PC-9 (cell line): ENCODE measurements at regions not wholly inside any gene's neighbourhood (a gene's known extent, or its start where the extent isn't known, plus 50 kb on each side); places are given as distances from the start of the nearest gene placed in this dataset.

ENCODE experiments used
- BruUV-seq: library from RNA; stranded (reverse); fragments of 400-500 nt; replicated peaks from 2 replicates; lab custom pipeline; 2021; lab: Mats Ljungman, UMichigan
- CTCF ChIA-PET: fragments of 300-600 bp; sonication (Branson Sonifier 250); formaldehyde crosslinking; loops from one replicate; lab custom pipeline; 2022; ENCODE audit warnings: antibody characterized with exemption; lab: Charles Lee
- POLR2A ChIA-PET: fragments of 300-600 bp; sonication (Branson Sonifier 250); formaldehyde crosslinking; loops from one replicate; lab custom pipeline; 2022; ENCODE audit warnings: antibody characterized with exemption; ENCODE audit not compliant: unreplicated experiment; lab: Charles Lee
- DNase-seq, 2 experiments: peaks; one replicate each; pipeline versions ENCODE4 v3.0.0 to v3.0.0-alpha.2; 2015 to 2022; ENCODE audit warnings: mixed read lengths in 1 of 2
- H2AFZ ChIP-seq: fragments of 200-600 bp; sonication (generic); 2 replicates; pipeline ENCODE4 v1.8.1; 2017; ENCODE audit warnings: antibody characterized with exemption
- H3F3A ChIP-seq: fragments of 200-600 bp; sonication (generic); 2 replicates; pipeline ENCODE4 v1.8.1; 2017; ENCODE audit warnings: antibody characterized with exemption, mild to moderate bottlenecking, low read depth; ENCODE audit not compliant: insufficient read depth
- H3K27ac ChIP-seq: fragments of 200-600 bp; sonication (generic); 2 replicates; pipeline ENCODE4 v1.6.1; 2016; ENCODE audit warnings: mixed run types
- H3K27me3 ChIP-seq: fragments of 200-600 bp; sonication (generic); 2 replicates; pipeline ENCODE4 v1.6.1; 2016; ENCODE audit warnings: low read depth, mixed run types; ENCODE audit not compliant: insufficient read depth
- H3K36me3 ChIP-seq: fragments of 200-600 bp; sonication (generic); 2 replicates; pipeline ENCODE4 v1.6.1; 2016; ENCODE audit warnings: low read depth, mixed run types
- H3K4me1 ChIP-seq: fragments of 200-600 bp; sonication (generic); replicated peaks from 2 replicates; pipeline ENCODE4 v1.6.1; 2016; ENCODE audit warnings: mixed run types; ENCODE audit not compliant: insufficient read depth
- H3K4me2 ChIP-seq: fragments of 200-600 bp; sonication (generic); 2 replicates; pipeline ENCODE4 v1.6.1; 2017; ENCODE audit warnings: mixed run types
- H3K4me3 ChIP-seq: fragments of 200-600 bp; sonication (generic); 2 replicates; pipeline ENCODE4 v1.6.1; 2016; ENCODE audit warnings: mixed run types
- H3K79me2 ChIP-seq: fragments of 200-600 bp; sonication (generic); 2 replicates; pipeline ENCODE4 v1.6.1; 2017; ENCODE audit warnings: low read depth, mixed run types
- H3K9me2 ChIP-seq: fragments of 200-600 bp; sonication (generic); 2 replicates; pipeline ENCODE4 v1.8.1; 2017; ENCODE audit warnings: mild to moderate bottlenecking; ENCODE audit not compliant: insufficient read depth
- H3K9me3 ChIP-seq: fragments of 200-600 bp; sonication (generic); 2 replicates; pipeline ENCODE4 v1.8.1; 2016; ENCODE audit warnings: low read depth; ENCODE audit not compliant: insufficient read depth
- H4K20me1 ChIP-seq: fragments of 200-600 bp; sonication (generic); 2 replicates; pipeline ENCODE4 v1.8.1; 2017; ENCODE audit not compliant: insufficient read depth
- EZH2 ChIP-seq: fragments of 200-600 bp; sonication (generic); IDR thresholded peaks from 2 replicates; pipeline ENCODE4 v1.8.0; 2017; ENCODE audit warnings: antibody characterized with exemption, low read depth
- intact Hi-C: fragments of 100-400 bp; cut with micrococcal nuclease; formaldehyde crosslinking; loops from one replicate; pipeline ENCODE4 v1.10.0; 2022; ENCODE audit not compliant: unreplicated experiment
- TF ChIP-seq, protein P1 (sequence below): fragments of 200-600 bp; sonication (generic); conservative IDR thresholded peaks from 2 replicates; pipeline ENCODE4 v1.6.1; 2017; ENCODE audit warnings: mixed run types, antibody characterized with exemption, mild to moderate bottlenecking, moderate library complexity

- Histone ChIP-seq H3K4me3 (no peak overlapping the region), H3K36me3 (no peaks in the 10 kb centered on the region), H4K20me1 (no peaks in the 10 kb centered on the region), H3K9me3 (no peaks in the 10 kb centered on the region), H3K79me2 (no peaks in the 10 kb centered on the region), H3K4me1 (no peaks in the 10 kb centered on the region), H3K9me2 (no peaks in the 10 kb centered on the region), H2AFZ (no peak overlapping the region), H3K27ac (no peak overlapping the region), H3K27me3 (no peaks in the 10 kb centered on the region), H3F3A (no peaks in the 10 kb centered on the region; the same call in 1 of the 2 replicates), H3K4me2 (no peak overlapping the region)
- POLR2A ChIA-PET = no interaction called here
- no TSS peak for BruUV-seq
- CTCF ChIA-PET = no interaction called here
- intact Hi-C loops = no loop called here
- TF ChIP-seq, protein P1, sequence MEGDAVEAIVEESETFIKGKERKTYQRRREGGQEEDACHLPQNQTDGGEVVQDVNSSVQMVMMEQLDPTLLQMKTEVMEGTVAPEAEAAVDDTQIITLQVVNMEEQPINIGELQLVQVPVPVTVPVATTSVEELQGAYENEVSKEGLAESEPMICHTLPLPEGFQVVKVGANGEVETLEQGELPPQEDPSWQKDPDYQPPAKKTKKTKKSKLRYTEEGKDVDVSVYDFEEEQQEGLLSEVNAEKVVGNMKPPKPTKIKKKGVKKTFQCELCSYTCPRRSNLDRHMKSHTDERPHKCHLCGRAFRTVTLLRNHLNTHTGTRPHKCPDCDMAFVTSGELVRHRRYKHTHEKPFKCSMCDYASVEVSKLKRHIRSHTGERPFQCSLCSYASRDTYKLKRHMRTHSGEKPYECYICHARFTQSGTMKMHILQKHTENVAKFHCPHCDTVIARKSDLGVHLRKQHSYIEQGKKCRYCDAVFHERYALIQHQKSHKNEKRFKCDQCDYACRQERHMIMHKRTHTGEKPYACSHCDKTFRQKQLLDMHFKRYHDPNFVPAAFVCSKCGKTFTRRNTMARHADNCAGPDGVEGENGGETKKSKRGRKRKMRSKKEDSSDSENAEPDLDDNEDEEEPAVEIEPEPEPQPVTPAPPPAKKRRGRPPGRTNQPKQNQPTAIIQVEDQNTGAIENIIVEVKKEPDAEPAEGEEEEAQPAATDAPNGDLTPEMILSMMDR = no peak
- TF ChIP-seq EZH2 = no peak
- no peak for DNase-seq
Measured at GRCh38 chr4:178311997-178312396, 869.8 kb upstream of the AGA start.

DNA sequence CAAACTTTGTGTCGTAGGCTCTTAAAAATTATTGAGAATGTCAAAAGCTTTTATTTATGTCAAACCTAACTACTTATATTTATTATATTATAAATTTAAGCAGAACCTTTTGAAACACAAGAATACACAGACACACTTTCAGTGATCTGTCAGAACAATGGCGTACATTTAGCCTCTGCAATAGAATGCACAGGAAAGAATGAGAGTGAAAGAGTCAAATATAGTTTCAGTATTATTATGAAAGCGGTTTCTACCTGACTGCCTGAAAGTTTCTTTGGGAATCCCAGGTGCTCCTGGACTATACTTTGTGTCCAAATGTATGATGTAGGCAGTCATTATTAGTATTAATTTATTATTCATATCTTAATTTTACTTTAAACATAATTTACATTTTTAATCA lies 872.0 kb upstream of the AGA start:
- BruUV-seq = no TSS peak
- CTCF ChIA-PET = no interaction called here

DNA sequence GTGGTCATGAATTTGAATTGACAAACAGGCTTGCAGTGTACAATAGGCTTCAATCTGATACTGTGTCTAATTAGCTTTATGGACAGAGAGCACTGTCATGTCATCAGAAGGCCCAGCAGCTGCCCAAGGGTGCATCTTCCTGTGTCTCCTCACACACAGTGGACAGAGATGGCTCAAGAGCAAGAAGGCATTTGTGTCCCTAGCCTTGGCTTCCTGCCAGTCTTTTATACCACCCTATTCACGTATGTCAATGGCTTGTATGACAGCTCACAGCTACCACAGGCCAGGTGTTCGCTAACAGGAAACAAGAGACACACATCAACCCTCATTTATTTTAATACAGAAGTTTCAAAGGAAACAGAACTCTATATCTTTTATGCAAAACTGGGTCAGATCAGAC lies 874.0 kb upstream of the AGA start:
- Histone ChIP-seq H3K36me3 (no peaks in the 10 kb centered on the region), H4K20me1 (no peaks in the 10 kb centered on the region), H3K4me1 (no peaks in the 10 kb centered on the region), H3K4me2 (no peak overlapping the region), H3K9me3 (no peaks in the 10 kb centered on the region), H3K27ac (no peak overlapping the region), H3K4me3 (no peak overlapping the region), H3F3A (no peaks in the 10 kb centered on the region; the same call in 1 of the 2 replicates), H3K9me2 (no peaks in the 10 kb centered on the region), H2AFZ (no peak overlapping the region), H3K79me2 (no peaks in the 10 kb centered on the region), H3K27me3 (no peaks in the 10 kb centered on the region)
- ChIA-PET CTCF (no interaction called here), POLR2A (no interaction called here)
- no peak for DNase-seq
- no TSS peak for BruUV-seq
- no peak for TF ChIP-seq EZH2
- TF ChIP-seq, protein P1 = no peak
- intact Hi-C loops = no loop called here

More for the DNA sequence above, 872.0 kb upstream of the AGA start:
- Histone ChIP-seq H3K27ac (no peak overlapping the region), H3K36me3 (no peaks in the 10 kb centered on the region), H3K9me3 (no peaks in the 10 kb centered on the region), H3F3A (no peaks in the 10 kb centered on the region; the same call in 1 of the 2 replicates), H3K4me2 (no peak overlapping the region), H3K27me3 (no peaks in the 10 kb centered on the region), H3K9me2 (no peaks in the 10 kb centered on the region), H3K79me2 (no peaks in the 10 kb centered on the region), H3K4me3 (no peak overlapping the region), H3K4me1 (no peaks in the 10 kb centered on the region), H2AFZ (no peak overlapping the region), H4K20me1 (no peaks in the 10 kb centered on the region)
- intact Hi-C loops = no loop called here
- TF ChIP-seq EZH2 = no peak
- TF ChIP-seq, protein P1 = no peak
- POLR2A ChIA-PET = no interaction called here
- DNase-seq = no peak
